Brain microvascular endothelial cell (primary cell): ENCODE measurements at regions not wholly inside any gene's neighbourhood (a gene's known extent, or its start where the extent isn't known, plus 50 kb on each side); places are given as distances from the start of the nearest gene placed in this dataset.

ENCODE experiments used
- DNase-seq: peaks from one replicate; pipeline ENCODE4 v3.0.0-alpha.2; 2020
- H3K27ac ChIP-seq: fragments of 250-450 bp; sonication (Bioruptor Pico); 2 replicates; pipeline ENCODE4 v1.5.1; 2020; ENCODE audit warnings: mild to moderate bottlenecking, moderate library complexity
- H3K27me3 ChIP-seq: fragments of 250-450 bp; sonication (Bioruptor Pico); replicated peaks from 2 replicates; pipeline ENCODE4 v1.5.1; 2020; ENCODE audit warnings: mild to moderate bottlenecking
- H3K36me3 ChIP-seq: fragments of 250-450 bp; sonication (Bioruptor Pico); replicated peaks from 2 replicates; pipeline ENCODE4 v1.5.1; 2020; ENCODE audit warnings: mild to moderate bottlenecking
- H3K4me3 ChIP-seq: 2 replicates; pipeline ENCODE4 v1.5.1; 2011; ENCODE audit warnings: low read depth, mild to moderate bottlenecking, control low read depth, low read length, moderate library complexity
- in situ Hi-C: cut with HindIII; loops from 2 replicates; pipeline ENCODE4 v1.10.0; 2017; ENCODE audit warnings: low sequenced_read_pairs, low pct_ligation_motif_present
- TF ChIP-seq, protein P1 (sequence below): IDR thresholded peaks from 2 replicates; pipeline ENCODE4 v1.5.1; 2011; ENCODE audit warnings: low read depth, mild to moderate bottlenecking, moderate library complexity, low read length, control low read depth, inconsistent platforms; ENCODE audit errors: missing control alignments

GRCh38 chr3:21830541-21830940 lies 79.5 kb upstream of the ZNF385D start:
- Histone ChIP-seq H3K36me3 (no peaks in the 10 kb centered on the region), H3K4me3 (no peak overlapping the region), H3K27me3 (no peaks in the 10 kb centered on the region), H3K27ac (no peak overlapping the region)
- TF ChIP-seq, protein P1, sequence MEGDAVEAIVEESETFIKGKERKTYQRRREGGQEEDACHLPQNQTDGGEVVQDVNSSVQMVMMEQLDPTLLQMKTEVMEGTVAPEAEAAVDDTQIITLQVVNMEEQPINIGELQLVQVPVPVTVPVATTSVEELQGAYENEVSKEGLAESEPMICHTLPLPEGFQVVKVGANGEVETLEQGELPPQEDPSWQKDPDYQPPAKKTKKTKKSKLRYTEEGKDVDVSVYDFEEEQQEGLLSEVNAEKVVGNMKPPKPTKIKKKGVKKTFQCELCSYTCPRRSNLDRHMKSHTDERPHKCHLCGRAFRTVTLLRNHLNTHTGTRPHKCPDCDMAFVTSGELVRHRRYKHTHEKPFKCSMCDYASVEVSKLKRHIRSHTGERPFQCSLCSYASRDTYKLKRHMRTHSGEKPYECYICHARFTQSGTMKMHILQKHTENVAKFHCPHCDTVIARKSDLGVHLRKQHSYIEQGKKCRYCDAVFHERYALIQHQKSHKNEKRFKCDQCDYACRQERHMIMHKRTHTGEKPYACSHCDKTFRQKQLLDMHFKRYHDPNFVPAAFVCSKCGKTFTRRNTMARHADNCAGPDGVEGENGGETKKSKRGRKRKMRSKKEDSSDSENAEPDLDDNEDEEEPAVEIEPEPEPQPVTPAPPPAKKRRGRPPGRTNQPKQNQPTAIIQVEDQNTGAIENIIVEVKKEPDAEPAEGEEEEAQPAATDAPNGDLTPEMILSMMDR = no peak
- no peak for DNase-seq
- in situ Hi-C loops = no loop called here

DNA sequence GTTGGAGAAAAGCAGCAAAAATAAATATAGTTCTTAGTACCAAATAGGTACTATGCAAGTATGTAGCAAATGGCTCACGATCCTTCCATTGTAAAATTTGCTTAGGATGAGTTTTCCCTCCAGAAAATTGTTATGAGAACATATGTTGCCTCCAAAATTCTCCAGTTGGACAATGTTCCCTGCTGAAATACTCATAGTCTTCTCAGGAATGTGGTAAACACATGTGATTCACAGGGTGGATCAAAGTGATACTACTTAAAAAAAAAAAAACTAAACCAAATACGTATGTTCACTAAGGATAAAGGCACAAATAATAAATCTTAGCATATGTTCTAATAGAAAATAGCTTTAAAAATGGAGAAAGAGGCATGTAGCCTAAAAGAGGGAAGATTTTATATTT lies 84.3 kb upstream of the ZNF385D start:
- Histone ChIP-seq H3K27ac (peak overlapping the region; percentile 6), H3K36me3 (no peaks in the 10 kb centered on the region), H3K4me3 (no peak overlapping the region), H3K27me3 (no peaks in the 10 kb centered on the region)
- no peak for DNase-seq
- TF ChIP-seq, protein P1 = no peak
- in situ Hi-C loops = no loop called here

DNA sequence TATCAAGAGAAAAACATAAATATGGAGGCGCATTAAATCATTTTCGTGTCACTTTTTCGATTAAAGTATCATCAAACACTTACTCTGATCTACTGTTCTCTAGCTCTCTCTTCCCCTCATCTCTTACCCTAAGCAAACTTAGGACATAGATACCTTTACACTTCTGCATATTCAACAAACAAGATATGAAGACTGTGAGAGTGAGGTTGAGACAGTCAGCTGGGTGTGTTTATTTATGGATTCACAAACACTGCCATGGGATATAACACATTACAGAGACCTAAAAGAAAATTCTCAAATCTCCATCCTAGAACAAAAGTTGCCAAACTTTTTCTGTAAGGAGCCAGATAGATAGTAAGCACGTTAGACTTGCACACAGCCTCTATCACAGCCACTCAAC lies 85.2 kb upstream of the ZNF385D start:
- H3K27me3 ChIP-seq = no peaks in the 10 kb centered on the region
- H3K27ac ChIP-seq = no peak overlapping the region
- in situ Hi-C loops = no loop called here
- H3K4me3 ChIP-seq = no peak overlapping the region
- TF ChIP-seq, protein P1 = no peak
- DNase-seq = no peak
- H3K36me3 ChIP-seq = no peaks in the 10 kb centered on the region

- in situ Hi-C loops = no loop called here
- Histone ChIP-seq H3K4me3 (no peak overlapping the region), H3K27me3 (no peaks in the 10 kb centered on the region), H3K36me3 (no peaks in the 10 kb centered on the region), H3K27ac (peak overlapping the region; percentile 83)
- DNase-seq = no peak
- TF ChIP-seq, protein P1 = no peak
Observed at GRCh38 chr3:21839176-21839575, 88.2 kb upstream of the ZNF385D start.

DNA sequence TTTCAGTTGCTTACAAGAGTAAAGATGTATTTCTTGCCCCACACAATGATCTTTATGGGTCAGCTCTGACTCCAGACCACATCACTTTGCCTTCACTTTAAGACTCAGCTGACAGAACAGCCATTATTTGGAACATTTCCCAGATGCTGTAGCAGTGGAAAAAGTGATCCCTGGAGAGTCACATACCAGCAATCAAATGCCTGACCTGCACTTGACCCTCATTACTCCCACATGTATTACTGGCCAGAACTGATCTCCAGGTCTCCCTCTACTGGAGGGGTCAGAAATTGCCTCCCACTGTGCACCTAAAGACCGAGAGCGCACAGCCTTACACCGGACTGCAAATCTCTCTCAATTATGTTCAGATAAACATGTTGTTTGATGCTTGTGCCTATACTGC lies 88.6 kb upstream of the ZNF385D start:
- Histone ChIP-seq H3K4me3 (no peak overlapping the region), H3K27ac (peak overlapping the region; percentile 83), H3K27me3 (no peaks in the 10 kb centered on the region), H3K36me3 (no peaks in the 10 kb centered on the region)
- in situ Hi-C loops = no loop called here
- DNase-seq = peak; percentile 98
- TF ChIP-seq, protein P1 = peak; percentile 68

DNA sequence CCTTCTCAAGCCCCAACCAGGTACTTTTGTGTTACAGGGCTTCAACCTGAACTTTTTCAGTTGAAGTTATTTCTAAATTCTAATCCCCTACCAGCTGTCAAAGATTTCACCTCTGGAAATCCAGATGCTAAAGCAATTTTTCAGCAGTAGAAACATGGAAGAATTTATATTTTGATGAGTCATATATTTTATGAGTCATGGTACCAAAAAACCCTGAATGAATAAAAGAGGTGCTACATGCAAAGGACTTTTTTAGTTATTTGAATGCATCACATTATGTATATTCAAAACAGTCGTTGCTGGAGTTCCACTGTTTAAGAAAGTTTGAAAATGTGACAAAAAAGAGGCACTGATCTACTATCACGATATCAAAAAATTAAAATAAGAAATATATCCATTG lies 96.0 kb upstream of the ZNF385D start:
- H3K27me3 ChIP-seq = no peaks in the 10 kb centered on the region
- H3K36me3 ChIP-seq = no peaks in the 10 kb centered on the region
- DNase-seq = no peak
- no peak overlapping the region for H3K27ac ChIP-seq
- in situ Hi-C loops = no loop called here
- no peak overlapping the region for H3K4me3 ChIP-seq
- TF ChIP-seq, protein P1 = no peak
